Stimulated activated CD4-positive, alpha-beta T cell treated with anti-CD3 and anti-CD28 coated beads, Interleukin-1b, Interleukin-23, amount 100 ng/mL, for 4 hours (primary cell): ENCODE measurements at regions not wholly inside any gene's neighbourhood (a gene's known extent, or its start where the extent isn't known, plus 50 kb on each side); places are given as distances from the start of the nearest gene placed in this dataset.
"Not testable (repeated sequence)": the region's sequence is repeated elsewhere in the genome, so short reads cannot be mapped to it uniquely, and the experiment has no call there.

Experiments
- DNase-seq, 2 donors: peaks; one replicate each; pipeline ENCODE4 v3.0.0-alpha.2; 2020; ENCODE audit warnings: low read depth in 2 of 2

DNA sequence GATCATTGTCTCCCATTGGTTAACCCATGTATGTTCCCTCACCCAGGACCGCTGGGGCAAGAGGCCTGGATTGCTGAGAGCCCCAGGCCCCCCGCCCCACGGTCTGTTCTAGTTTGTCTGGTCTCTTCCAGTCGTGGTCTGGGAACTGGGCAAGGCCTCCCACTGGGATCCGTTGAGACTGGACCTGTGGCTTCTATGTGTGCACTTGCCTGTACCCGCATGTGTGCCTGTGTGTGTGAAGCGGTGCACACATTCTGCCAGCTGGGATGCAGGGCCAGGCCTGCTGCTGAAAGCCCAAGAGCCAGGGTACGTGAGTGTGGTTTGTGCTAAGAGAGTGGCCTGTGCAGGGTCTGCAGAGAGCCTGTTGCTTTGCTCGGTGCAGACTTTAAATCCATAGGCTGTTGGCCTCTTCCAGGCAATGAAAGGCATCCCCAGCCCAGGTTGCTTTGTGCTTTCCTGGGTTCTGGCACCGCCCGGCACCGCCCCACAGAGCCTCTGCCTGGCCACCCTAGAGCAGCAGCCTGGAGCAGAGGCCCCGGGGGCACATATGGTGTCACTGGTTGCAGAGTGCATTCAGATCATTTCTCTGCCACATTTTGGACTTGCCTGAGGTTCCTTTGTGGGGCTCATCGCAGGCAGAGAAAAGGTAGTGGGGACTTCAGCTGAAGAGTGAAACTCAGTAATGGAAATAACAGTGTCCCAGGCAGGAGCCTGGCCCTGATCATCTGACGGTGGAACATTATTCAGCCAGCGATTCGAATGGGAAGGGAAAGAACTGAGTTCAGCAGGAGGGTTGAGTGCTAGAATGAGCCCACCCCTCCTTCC is 215.5 kb downstream of the GLRX3 start:
- DNase-seq = no peak

DNA sequence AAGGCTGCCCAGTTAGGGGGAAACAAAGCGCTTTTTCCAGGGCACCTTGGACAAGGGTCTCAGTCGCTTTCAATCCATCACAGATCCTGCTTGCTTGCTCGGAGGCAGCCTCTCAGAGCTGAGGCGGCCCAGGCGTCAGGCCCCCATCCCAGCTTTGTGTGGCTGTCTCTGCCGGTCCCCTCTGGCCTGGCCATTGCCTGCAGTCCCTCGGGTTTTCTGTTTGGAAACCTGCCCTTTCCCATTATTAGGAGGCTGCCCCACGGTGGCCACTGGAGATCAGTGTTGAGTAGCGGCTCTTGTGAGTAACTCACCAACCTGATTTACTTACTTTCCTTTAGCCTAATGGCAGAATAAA is 216.1 kb downstream of the GLRX3 start:
- DNase-seq = no peak

DNA sequence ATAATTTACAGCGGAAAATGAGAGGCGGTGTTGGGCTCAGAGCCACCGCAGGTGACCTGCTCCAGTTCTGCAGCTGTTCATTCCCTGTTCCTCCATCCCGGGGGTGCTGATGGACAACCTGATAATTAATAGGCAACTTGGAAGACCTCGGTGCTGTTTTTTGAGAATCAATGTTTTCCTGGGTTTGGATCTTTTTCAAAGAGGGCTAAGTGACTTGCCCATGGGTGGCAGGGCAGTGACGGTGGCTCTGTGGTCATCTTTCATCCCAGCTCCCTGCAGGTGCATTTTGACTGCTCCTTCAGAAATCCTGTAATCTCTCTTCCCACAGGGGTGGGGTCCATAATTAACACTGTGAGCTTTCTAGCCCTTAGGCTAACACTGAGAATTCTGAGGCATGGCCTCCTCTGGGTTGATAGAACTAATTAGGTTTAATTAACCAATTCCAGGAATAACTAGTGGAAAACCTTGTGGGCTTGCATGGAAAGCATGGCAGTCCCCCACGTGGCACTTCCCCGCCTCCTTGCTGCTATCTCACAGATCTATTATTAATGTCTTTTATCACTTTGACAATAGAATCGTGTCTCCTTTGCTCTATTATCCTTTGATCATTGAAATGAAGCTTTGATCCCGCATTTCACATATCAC is 217.9 kb downstream of the GLRX3 start:
- DNase-seq = no peak

DNA sequence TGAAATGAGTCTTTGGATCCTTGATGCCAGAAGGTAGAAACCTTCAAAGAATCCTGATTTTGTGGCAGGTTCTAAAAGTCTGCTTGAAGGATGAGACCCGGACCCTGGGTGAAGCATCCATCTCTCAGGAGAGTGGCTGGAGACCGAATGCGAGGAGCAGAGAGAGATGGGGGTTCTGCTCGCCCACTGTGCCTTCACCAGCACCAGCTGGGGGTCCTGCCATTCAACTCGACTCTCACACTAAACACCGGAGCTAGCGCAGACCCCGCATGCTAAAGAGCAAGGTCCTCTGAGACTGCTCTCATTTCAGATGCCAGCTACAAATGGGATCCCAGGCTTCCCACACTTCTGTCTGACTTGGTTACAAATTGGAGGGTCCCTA is 218.4 kb downstream of the GLRX3 start:
- DNase-seq = no peak

DNA sequence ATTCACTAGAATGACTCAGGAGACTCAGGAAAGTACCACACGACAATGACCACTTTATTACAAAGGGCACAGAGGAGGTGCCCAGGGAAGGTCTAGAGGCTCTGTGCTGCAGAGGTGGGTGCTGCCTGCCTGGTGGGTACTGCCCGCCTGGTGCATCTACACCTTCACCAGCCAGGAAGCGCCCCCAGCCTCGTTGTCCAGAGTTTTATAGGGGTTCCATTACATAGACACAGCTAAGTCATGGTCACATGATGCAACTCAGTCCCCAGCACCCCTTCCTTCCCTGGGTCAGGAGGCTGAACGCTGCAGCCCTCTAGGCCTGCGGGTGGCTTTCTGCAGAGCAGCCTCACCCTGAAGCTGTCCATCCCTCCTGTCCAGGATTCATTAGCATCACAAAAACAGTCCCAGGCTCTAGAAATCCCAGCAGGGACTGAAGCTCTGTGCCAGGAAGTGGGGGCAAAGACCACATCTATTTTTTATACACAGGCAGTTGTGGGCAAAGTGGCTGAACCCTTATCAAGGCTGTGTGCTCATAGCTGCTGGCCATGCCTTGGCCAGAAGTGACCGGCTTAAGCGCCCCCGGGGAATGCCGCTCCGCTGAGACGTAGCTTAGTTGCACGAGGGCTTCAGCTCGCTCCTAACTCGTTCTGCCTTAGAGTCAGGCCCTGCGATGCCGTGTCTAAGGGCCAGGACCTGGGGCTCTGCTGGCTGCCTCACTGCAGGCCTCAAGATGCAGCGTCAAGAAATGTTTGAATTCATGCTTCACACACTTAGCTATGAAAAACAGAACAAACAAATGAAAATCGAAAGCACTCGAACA is 219.0 kb downstream of the GLRX3 start:
- no peak for DNase-seq

DNA sequence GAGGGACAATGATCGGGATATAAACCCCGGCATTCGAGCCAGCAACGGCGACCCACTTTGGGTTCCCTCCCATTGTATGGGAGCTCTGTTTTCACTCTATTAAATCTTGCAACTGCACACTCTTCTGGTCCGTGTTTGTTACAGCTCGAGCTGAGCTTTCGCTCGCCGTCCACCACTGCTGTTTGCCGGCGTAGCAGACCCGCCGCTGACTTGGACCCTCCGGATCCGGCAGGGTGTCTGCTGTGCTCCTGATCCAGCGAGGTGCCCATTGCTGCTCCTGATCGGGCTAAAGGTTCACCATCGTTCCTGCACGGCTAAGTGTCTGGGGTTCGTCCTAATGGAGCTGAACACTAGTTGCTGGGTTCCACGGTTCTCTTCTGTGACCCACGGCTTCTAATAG is 220.2 kb downstream of the GLRX3 start:
- DNase-seq = not testable (repeated sequence)

DNA sequence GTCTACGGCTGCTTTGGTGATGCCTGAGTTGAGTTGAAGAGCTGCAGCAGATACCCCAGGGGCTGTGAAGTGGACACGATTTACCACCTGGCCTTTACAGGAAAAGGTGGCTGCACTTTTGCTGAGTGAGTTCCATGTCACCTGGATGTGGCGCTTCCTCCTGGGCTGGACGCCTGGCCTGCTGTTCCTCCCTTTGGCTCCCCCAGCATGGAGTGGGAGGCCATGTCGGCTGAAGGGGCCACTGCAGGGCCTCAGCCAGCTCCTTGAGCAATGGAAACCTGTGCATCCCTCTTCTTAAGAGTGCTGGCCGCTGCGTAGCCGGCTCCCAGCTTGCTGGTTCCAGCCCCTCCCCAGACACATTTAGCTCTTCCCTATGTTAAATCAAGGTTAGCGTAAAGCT is 221.0 kb downstream of the GLRX3 start:
- no peak for DNase-seq

DNA sequence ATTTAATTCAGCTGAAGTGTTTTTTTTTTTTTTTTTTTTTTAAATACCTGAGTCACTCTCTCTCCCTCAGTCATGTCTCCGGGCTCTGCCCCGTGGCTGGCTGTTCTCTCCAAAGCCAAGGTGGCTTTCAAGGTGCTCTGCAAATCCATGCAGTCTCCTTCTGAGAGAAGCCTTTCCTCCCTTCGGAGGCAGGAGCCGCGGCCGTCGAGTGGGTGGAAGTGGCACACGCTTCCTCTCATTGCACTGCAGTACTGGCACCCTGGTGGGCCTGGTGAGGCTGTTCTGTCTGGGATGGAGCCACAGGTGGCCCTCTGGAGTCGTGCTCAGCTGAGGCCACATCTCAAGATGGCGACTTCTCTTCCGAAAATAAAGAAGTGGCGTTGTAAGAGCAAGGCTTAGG is 221.8 kb downstream of the GLRX3 start:
- no peak for DNase-seq

DNA sequence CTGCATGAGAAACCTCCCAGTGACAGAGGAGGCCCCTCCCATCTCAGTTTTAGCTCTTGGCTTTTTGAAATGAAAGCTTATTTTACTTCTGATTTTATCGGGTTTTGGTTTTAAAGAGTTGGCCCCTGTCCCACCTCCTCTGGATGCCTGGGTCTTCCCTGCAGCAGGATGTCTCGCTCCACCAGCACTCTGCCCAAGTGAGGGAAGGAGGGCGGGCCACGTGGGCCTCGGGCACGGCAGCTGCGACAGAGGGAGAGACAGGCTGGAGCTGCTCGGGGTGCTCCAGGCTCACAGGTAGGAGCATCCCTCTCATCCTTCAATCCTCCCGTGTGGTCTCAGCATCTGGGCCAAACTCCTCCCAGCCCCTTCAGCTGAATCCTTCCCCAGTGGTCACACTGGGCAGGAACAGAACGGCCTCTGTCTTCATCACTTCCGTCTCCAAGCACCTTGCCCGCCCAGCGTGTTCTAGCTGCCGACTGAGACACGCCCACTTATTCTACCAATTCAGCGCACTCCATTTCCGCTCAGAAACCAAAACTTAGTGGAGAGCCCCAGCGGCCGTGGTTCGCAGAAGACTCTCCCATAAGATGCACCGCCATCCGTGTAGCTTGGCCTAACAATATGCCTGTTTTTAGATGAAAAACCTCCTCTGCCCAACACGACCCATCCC is 222.9 kb downstream of the GLRX3 start:
- no peak for DNase-seq

DNA sequence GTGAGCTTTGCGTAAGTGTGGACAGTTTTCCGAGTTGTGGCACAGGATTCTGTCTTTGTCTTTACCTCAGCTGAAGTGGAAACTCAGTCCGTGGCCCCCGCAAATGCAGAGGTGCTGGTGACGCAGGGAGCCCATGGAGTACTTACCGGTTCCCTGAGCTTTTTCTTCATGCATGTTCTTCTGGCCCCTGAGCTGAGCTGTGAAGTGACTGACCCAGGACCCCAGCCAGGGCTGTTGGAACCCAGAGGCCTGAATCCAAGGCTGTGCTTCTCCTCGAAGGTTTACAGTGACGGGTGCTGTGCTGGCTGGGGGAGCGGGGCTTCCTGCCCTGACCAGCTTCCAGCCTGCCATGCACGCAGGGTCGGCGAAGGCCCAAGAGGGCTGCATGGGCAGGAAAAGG is 223.5 kb downstream of the GLRX3 start:
- no peak for DNase-seq

DNA sequence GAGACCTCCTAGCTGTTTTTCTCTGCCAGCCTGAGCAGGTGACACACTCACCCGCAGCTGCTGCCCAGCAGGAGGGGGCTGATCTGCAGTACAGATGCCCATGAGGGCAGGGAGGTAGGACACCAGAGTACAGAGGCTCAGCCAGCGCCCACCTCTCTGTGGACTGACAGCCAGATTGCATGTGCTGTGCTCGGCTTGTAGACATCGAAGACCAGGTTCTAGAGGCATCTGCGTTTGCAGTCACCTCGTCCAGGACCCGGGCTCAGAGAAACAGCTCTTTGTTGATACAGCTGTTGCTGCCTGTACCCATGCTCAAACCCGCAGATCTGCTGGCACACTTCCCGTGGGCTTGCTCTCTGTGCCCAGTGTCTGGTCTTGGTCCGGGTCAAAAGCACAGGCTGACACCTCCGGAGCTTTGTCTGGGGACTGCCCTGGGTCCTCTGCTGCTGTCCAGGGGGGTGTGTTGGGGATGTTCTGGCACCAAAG is 224.7 kb downstream of the GLRX3 start:
- no peak for DNase-seq

DNA sequence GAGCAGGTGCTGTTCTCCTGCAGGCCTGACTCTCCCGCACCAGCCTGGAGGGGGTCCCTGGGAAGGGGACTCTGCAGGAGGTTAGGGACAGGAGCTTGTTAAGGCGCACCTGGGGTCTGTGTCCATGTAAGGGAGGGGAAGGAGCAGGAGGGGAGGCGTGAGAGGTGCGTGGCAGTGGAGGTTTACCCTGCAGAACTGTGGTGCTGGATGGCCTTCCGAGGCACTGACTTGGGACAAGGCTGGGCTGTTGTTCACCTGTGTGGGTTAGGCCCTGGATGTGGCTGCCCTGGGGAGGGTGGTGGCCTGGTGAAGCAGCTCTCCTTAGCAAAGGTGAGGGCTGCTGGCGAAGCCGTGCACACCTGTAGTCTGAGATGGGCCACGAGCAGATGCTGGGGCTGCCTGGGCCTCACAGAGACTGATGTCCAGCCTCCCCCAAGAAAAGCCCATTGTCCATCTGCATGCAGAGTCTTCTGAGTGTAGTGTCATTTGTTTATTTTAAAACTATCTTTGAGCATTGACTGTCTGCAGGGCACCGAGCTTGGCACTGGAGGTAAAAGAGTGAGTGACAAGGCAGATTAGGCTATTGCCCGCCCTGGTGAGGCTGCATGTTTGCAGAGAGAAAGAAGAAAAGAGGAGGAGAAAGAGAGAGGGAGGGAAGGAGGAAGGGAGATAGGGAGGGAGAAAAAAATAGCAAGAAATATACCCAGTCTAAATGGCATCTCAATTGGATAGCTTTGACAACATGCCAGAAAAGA is 225.3 kb downstream of the GLRX3 start:
- DNase-seq = no peak

DNA sequence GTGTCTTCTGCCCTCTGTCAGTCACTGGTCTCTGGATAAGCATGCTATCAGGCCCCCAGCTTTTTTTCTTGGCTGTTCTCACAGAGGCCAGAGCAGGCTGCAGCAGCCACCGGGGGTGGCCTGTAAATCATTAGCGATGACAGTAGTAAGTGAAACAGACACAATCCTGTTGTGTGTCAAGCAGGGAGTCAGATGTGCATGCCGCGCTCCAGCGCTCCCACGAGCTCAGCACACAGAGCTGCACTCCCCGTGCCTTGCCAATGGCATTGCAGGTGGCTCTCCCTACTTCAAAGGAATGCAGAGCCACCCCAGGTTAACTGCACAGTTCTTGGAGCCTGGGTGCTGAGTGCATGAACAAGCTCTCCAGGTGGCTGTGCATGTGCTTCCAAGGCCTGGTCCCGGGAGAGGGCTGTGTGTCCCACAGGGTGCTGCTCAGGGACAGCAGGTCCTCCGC is 226.1 kb downstream of the GLRX3 start:
- no peak for DNase-seq

DNA sequence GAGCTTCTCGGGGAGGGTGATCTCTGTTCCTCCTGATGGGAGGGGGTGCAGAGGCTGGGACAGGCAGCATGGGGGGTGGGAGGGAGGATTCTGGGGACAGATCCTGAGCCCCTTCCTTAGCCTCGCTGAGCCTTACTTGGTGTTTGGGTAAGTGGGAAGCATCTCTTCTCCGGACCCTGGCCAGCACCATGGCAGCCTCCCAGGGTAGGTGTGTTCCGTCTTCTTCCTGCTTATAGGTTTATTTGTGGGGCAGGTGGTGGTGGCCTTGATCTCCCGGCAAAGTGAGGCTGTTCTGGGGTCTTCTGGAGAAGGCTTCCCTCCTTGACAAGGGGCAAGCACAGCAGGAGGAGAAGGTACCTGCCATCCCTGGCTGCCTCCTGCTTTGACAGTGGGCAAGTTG is 226.9 kb downstream of the GLRX3 start:
- DNase-seq = no peak

DNA sequence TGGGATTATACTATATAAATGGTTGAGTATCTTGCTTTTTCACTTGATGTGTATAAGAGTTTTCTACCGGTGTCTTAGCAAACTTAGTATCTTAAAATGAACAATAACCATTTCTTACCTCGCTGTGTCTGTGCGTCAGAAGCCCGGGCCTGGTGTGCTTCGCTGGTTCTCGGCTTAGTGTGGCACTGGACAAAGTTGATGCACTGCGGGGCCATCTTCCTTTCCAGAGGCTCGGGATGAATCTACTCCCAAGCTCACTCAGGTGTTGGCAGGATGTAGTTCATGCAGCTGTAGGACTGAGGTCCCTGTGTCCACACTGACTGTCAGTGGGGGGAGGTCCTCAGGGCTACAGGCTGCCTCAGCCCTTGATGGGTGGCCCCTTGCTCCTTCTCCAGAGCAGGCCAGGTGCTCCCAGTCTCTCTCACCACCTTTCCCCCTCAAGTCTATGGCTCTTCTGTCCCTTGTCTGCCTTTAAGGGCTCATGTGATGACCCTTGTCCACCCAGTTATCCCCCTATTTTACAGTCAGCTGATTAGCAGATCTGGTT is 227.8 kb downstream of the GLRX3 start:
- DNase-seq = no peak

DNA sequence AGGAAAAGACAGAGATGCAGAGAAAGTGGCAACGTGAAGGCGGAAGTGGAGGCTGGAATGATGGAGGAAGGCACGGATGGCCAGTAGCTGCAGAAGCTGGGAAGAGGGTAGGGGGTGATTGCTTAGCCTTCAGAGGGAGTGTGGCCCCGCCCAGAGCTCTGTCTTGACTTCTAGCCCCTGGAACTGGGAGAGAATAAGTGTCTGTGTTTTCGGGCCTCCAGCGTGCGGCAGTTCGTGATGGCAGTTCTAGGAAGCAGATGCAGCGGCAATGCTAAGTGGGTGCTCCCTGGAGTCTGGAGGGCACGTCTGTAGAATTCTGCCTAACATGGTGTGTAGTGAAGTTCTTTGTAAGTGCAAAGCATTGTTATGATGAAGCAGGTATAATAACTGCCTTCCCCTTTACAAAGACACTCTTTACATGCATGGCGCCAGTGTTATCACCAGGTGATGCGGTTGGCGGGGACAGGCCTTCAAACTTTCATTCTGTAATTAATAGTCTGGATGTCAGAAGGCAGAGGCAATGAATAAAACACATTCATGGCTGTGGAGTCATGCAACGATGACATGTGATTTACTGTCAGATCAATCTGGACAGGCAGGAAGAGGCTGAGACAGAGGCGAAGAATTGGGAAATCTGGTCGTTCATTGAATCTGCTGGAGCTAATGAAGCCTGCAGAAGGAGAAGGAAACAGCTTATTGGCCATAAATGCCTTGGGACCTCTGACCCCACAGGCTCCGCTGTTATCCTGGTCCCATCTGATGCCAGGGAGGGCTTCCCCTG is 228.6 kb downstream of the GLRX3 start:
- no peak for DNase-seq

DNA sequence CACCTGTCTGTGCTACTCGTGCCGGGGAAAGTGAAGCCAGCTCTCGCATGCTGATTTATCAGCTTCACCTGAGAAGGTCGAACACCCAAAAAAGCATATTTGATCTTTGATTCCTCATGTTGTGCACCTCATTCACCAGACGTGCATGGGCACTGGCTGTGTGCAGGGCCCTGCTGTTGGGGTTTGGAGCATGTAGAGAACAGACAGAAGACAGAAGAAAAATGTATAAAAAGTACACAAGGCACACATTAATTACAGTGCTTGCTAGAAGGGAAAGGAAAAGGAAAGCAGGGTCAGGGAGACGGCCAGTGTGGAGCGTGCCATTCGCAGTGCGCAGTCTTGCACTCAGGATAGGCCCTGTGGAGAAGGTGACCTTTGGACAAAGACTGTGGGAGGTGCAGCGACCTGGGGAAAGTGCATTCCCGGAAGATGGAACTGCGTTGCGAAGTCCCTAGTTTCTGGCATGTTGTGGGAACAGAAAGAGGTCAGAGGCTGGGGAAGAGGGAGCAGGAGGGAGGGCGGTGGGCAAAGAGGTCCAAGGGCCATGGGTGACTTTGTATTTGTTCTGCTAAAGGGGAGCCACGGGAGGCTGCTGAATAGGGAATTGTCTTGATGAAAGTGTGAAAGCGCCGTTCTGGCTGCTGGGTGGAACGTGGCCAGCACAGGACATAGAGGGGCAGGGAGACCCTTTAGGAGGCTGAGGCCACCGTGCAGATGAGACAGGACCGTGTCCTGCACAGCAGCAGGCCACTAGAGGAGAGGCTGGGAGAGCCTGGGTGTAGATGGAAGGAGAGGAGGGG is 232.8 kb downstream of the GLRX3 start:
- no peak for DNase-seq

DNA sequence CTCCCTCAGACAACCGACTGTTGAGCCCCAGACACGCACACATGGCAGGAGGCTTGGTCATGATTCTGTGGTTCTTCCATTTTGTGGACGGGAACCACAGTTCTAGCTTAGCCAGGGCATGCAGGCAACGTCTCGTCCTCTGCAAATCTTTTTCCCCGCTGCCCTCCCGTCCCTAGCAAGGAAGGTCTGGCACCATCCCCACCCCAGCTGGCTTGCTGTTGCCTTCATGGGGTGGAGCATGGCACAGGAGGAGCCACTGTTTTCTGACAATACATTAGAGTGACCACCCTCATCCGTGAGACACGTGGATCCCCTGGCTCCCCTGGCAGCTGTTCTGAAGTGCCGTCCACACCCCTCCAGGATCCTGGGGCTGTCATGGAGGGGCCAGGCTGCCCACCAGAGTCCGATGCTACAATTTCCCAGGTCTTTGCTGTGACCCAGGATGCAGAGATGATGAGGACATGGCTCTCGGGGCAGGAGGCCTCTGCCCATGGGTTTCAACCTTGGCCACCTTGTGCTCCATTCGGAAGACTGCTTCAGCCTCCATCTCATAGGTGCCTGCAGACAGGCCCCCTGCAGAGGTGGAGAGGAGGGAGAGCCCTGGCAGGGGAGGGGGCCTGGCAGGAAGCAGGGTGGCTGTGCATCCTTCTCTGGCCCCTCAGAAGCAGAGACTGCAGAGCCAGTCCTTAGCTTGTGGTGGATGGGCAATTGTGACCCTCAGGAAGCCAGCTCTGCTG is 233.6 kb downstream of the GLRX3 start:
- no peak for DNase-seq

DNA sequence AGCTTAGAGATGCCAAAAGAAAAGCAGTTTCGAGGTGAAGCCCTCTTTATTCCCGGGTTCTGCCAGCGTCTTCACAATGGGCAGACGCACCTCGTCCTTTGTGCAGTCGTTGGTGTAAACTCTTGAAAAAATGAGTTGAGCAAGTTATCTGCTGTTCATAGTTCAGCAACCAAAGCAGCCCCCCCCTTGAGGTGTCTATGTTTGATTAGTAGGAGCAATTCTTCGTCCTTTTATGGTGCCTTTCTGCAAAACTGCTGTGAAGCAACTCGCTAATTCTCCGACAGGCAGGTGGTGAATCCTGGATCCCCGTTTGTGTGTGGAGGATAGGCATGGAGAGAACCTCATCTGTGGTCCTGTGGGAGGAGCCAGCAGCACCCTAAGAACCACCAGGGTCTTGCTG is 234.5 kb downstream of the GLRX3 start:
- DNase-seq = no peak
